ENCODE measurements at regions not wholly inside any gene's neighbourhood (a gene's known extent, or its start where the extent isn't known, plus 50 kb on each side); places are given as distances from the start of the nearest gene placed in this dataset.

GRCh38 chr6:140105241-140105640, 730.8 kb upstream of the CITED2 start:
- H3K4me2 ChIP-seq (ENCODE audit: insufficient read depth, low read length), result no peak overlapping the region; the same call in 1 of the 2 replicates
- DNase-seq (ENCODE audit: extremely low read depth in 1 of 4, low spot score in 3 of 4) (no peak), ATAC-seq (peak; percentile 18; the same call in 1 of the 3 replicates), FAIRE-seq (no peak)
- POLR2A ChIA-PET, result interaction anchor here (0.7 kb wide), 1 partner anchor 731 kb away, joined by 3 read pairs; no protein-coding TSS in a partner anchor
- intact Hi-C loops (cut with micrococcal nuclease) (no loop called here), in situ Hi-C loops (cut with MboI) (no loop called here)
- WGBS (ENCODE audit: insufficient coverage, low coverage, missing lambda C conversion rate), result 35% methylated on average over 3 of the region's 3 CpGs
- H4K20me1 ChIP-seq (replicated peaks; ENCODE audit: control insufficient read depth, insufficient read depth, low read length), result no peaks in the 10 kb centered on the region
- no peaks in the 10 kb centered on the region for H3K9me1 ChIP-seq (ENCODE audit: control insufficient read depth, insufficient read depth, low read length)
- H3K27ac ChIP-seq (ENCODE audit: extremely low read depth, low read depth, low read length), result no peak overlapping the region
- H3K36me3 ChIP-seq (ENCODE audit: control insufficient read depth, insufficient read depth, low read length), result no peaks in the 10 kb centered on the region
- no peaks in the 10 kb centered on the region for H3K27me3 ChIP-seq (ENCODE audit: control insufficient read depth in 2 of 2, insufficient read depth in 2 of 2, low read length in 2 of 2)
- H3K9me3 ChIP-seq (replicated peaks; ENCODE audit: control insufficient read depth, insufficient read depth, low read depth, low read length), result no peaks in the 10 kb centered on the region
- no peaks in the 10 kb centered on the region for H3K79me2 ChIP-seq (ENCODE audit: control insufficient read depth, insufficient read depth, low read length)
- H2AFZ ChIP-seq (ENCODE audit: low read depth, low read length), result peak overlapping the region; percentile 93
- H3K4me3 ChIP-seq, result no peak overlapping the region
- TF ChIP-seq RBM39 (optimal IDR thresholded peaks at IDR 0.05; ENCODE audit: low read depth, low read length), result no peak
- no peak for TF ChIP-seq ZNF184 (CRISPR knock-in tag; IDR thresholded peaks at IDR 0.05)
- no peak for TF ChIP-seq TFAP4 (CRISPR knock-in tag; IDR thresholded peaks at IDR 0.05; ENCODE audit: borderline replicate concordance)
- TF ChIP-seq ZBTB12 (CRISPR knock-in tag; IDR thresholded peaks at IDR 0.05), result no peak
- TF ChIP-seq CUX1 (CRISPR knock-in tag; IDR thresholded peaks at IDR 0.05), result no peak
- no peak for TF ChIP-seq ZNF3 (CRISPR knock-in tag; IDR thresholded peaks at IDR 0.05)
- TF ChIP-seq ZNF780A (CRISPR knock-in tag; IDR thresholded peaks at IDR 0.05), result no peak
- TF ChIP-seq GATAD2A (IDR thresholded peaks at IDR 0.05), result no peak
- TF ChIP-seq NFE2L1 (tag; IDR thresholded peaks at IDR 0.05; ENCODE audit: borderline replicate concordance, low read depth), result no peak
- TF ChIP-seq ZNF77 (CRISPR knock-in tag; IDR thresholded peaks at IDR 0.05), result no peak
- TF ChIP-seq PRMT5 (CRISPR knock-in tag; IDR thresholded peaks at IDR 0.05), result no peak
- TF ChIP-seq NR2C2 (CRISPR knock-in tag; IDR thresholded peaks at IDR 0.05), result no peak
- TF ChIP-seq NR2C2 (tag; IDR thresholded peaks at IDR 0.05), result no peak
- H3K4me1 ChIP-seq (replicated peaks in 1 of 2; ENCODE audit: control insufficient read depth in 2 of 2, insufficient read depth in 2 of 2, low read length in 2 of 2), result peaks cover 0 to 3% of the 10 kb centered on the region in 2 experiments; a peak in 2 of 5 replicates
- no peak overlapping the region for H3K9ac ChIP-seq (ENCODE audit: insufficient read depth in 1 of 2, low read depth in 2 of 2, low read length in 2 of 2)
- CTCF ChIA-PET (ENCODE audit: low intra/inter-chr PET ratio), result no interaction called here
- no TSS peak for BruUV-seq (replicated peaks)

All from K562 (cell line).